WTC11 (cell line): ENCODE measurements at regions not wholly inside any gene's neighbourhood (a gene's known extent, or its start where the extent isn't known, plus 50 kb on each side); places are given as distances from the start of the nearest gene placed in this dataset.

ENCODE experiments used
- ATAC-seq: fragments of 200-7000 bp; cut with Tn5 transposase; 2 replicates; pipeline ENCODE4 v1.10.0; 2021; ENCODE audit warnings: mild to moderate bottlenecking, moderate library complexity
- CTCF ChIA-PET: fragments of 300-600 bp; sonication (Branson Sonifier 250); formaldehyde crosslinking; loops from one replicate; lab custom pipeline; 2021; ENCODE audit warnings: antibody characterized with exemption; lab: Charles Lee
- POLR2A ChIA-PET: fragments of 350-600 bp; sonication (Branson Sonifier 250); formaldehyde crosslinking; loops from one replicate; lab custom pipeline; 2021; ENCODE audit warnings: antibody characterized with exemption; lab: Charles Lee
- DNase-seq: peaks from one replicate; pipeline ENCODE4 v3.0.0; 2021; ENCODE audit warnings: low spot score
- H3K27ac Mint-ChIP-seq: 2 replicates; pipeline ENCODE4 v1.8.0; 2021; ENCODE audit warnings: mixed read lengths
- H3K27me3 Mint-ChIP-seq: 2 replicates; pipeline ENCODE4 v1.8.0; 2021; ENCODE audit warnings: low read depth, mild to moderate bottlenecking, moderate library complexity, mixed read lengths
- H3K36me3 Mint-ChIP-seq: 2 replicates; pipeline ENCODE4 v1.8.0; 2021; ENCODE audit warnings: mixed read lengths
- H3K4me1 Mint-ChIP-seq: 2 replicates; pipeline ENCODE4 v1.8.0; 2022; ENCODE audit warnings: mixed read lengths
- H3K4me3 Mint-ChIP-seq: 2 replicates; pipeline ENCODE4 v1.8.0; 2021; ENCODE audit warnings: mild to moderate bottlenecking, moderate library complexity, mixed read lengths
- H3K9me3 Mint-ChIP-seq: 2 replicates; pipeline ENCODE4 v1.8.0; 2021; ENCODE audit warnings: mixed read lengths
- ARID4B ChIP-seq: sonication (generic); formaldehyde crosslinking; IDR thresholded peaks from 2 replicates; pipeline ENCODE4 v1.8.0; 2023; ENCODE audit warnings: missing genetic modification reagents, mild to moderate bottlenecking, borderline replicate concordance
- ATF1 ChIP-seq: sonication (generic); formaldehyde crosslinking; IDR thresholded peaks from 2 replicates; pipeline ENCODE4 v1.8.1; 2023; ENCODE audit warnings: mild to moderate bottlenecking, moderate library complexity, missing genetic modification reagents
- CDX4 ChIP-seq: fragments of 250-450 bp; sonication (Bioruptor Pico); IDR thresholded peaks from 2 replicates; pipeline ENCODE4 v1.9.0; 2021; ENCODE audit warnings: moderate library complexity, mild to moderate bottlenecking, inconsistent platforms, borderline replicate concordance
- E2F4 ChIP-seq: sonication (generic); formaldehyde crosslinking; IDR thresholded peaks from 2 replicates; pipeline ENCODE4 v1.8.1; 2022; ENCODE audit warnings: low read depth, mild to moderate bottlenecking, moderate library complexity, missing genetic modification reagents, borderline replicate concordance
- HMGXB4 ChIP-seq: sonication (generic); formaldehyde crosslinking; IDR thresholded peaks from 2 replicates; pipeline ENCODE4 v1.8.1; 2023; ENCODE audit warnings: mild to moderate bottlenecking, moderate library complexity, missing genetic modification reagents
- JAZF1 ChIP-seq: fragments of 250-450 bp; sonication (Bioruptor Pico); IDR thresholded peaks from 2 replicates; pipeline ENCODE4 v1.9.0; 2021; ENCODE audit warnings: moderate library complexity, mild to moderate bottlenecking, inconsistent platforms
- JUN ChIP-seq: sonication (generic); formaldehyde crosslinking; IDR thresholded peaks from 2 replicates; pipeline ENCODE4 v1.8.0; 2023; ENCODE audit warnings: mild to moderate bottlenecking, missing genetic modification reagents
- KAT7 ChIP-seq: sonication (generic); formaldehyde crosslinking; IDR thresholded peaks from 2 replicates; pipeline ENCODE4 v1.8.1; 2023; ENCODE audit warnings: missing genetic modification reagents, mild to moderate bottlenecking, borderline replicate concordance
- MXD4 ChIP-seq: fragments of 250-450 bp; sonication (Bioruptor Pico); IDR thresholded peaks from 2 replicates; pipeline ENCODE4 v1.8.0; 2021; ENCODE audit warnings: mild to moderate bottlenecking, moderate library complexity, borderline replicate concordance
- PRRX2 ChIP-seq: fragments of 250-450 bp; sonication (Bioruptor Pico); IDR thresholded peaks from 2 replicates; pipeline ENCODE4 v1.8.0; 2021; ENCODE audit warnings: mild to moderate bottlenecking
- SOX15 ChIP-seq: fragments of 250-450 bp; sonication (Bioruptor Pico); IDR thresholded peaks from 2 replicates; pipeline ENCODE4 v1.9.0; 2021; ENCODE audit warnings: mild to moderate bottlenecking
- TCF7 ChIP-seq: sonication (generic); formaldehyde crosslinking; IDR thresholded peaks from 2 replicates; pipeline ENCODE4 v1.8.0; 2022; ENCODE audit warnings: mild to moderate bottlenecking, low read depth, missing genetic modification reagents, moderate library complexity
- TEAD1 ChIP-seq: sonication (generic); formaldehyde crosslinking; IDR thresholded peaks from 2 replicates; pipeline ENCODE4 v1.8.0; 2022; ENCODE audit warnings: mild to moderate bottlenecking, missing genetic modification reagents
- TEAD4 ChIP-seq: sonication (generic); formaldehyde crosslinking; IDR thresholded peaks from 2 replicates; pipeline ENCODE4 v1.8.0; 2022; ENCODE audit warnings: mild to moderate bottlenecking, missing genetic modification reagents
- USF2 ChIP-seq: sonication (generic); formaldehyde crosslinking; IDR thresholded peaks from 2 replicates; pipeline ENCODE4 v1.8.1; 2023; ENCODE audit warnings: mild to moderate bottlenecking, missing genetic modification reagents, moderate library complexity
- ZBTB21 ChIP-seq: sonication (generic); formaldehyde crosslinking; IDR thresholded peaks from 2 replicates; pipeline ENCODE4 v1.8.1; 2023; ENCODE audit warnings: mild to moderate bottlenecking, missing genetic modification reagents, borderline replicate concordance
- ZNF232 ChIP-seq: sonication (generic); formaldehyde crosslinking; IDR thresholded peaks from 2 replicates; pipeline ENCODE4 v1.8.0; 2022; ENCODE audit warnings: mild to moderate bottlenecking, missing genetic modification reagents
- ZNF416 ChIP-seq: fragments of 250-450 bp; sonication (Bioruptor Pico); IDR thresholded peaks from 2 replicates; pipeline ENCODE4 v1.9.0; 2021; ENCODE audit warnings: mild to moderate bottlenecking, inconsistent platforms
- ZNF532 ChIP-seq: fragments of 250-450 bp; sonication (Bioruptor Pico); IDR thresholded peaks from 2 replicates; pipeline ENCODE4 v1.9.0; 2021; ENCODE audit warnings: mild to moderate bottlenecking, borderline replicate concordance

- CTCF ChIA-PET, result no interaction called here
Observed at GRCh38 chr3:29143151-29143550, 137.7 kb upstream of the RBMS3 start.

More at GRCh38 chr3:29143151-29143550, 137.7 kb upstream of the RBMS3 start:
- TF ChIP-seq PRRX2 (CRISPR knock-in tag) (no peak), CDX4 (CRISPR knock-in tag) (no peak), ZNF532 (CRISPR knock-in tag) (no peak), ZBTB21 (CRISPR knock-in tag) (no peak), SOX15 (CRISPR knock-in tag) (no peak), JAZF1 (CRISPR knock-in tag) (no peak), KAT7 (CRISPR knock-in tag) (no peak), MXD4 (CRISPR knock-in tag) (no peak), JUN (CRISPR knock-in tag) (no peak), HMGXB4 (CRISPR knock-in tag) (no peak), TEAD4 (CRISPR knock-in tag) (no peak), ATF1 (CRISPR knock-in tag) (no peak), ZNF232 (no peak), USF2 (CRISPR knock-in tag) (no peak), ZNF416 (no peak), E2F4 (CRISPR knock-in tag) (no peak), TCF7 (no peak), ARID4B (CRISPR knock-in tag) (no peak), TEAD1 (CRISPR knock-in tag) (no peak)
- TF ChIP-seq, all 79 proteins: peak for 0
- no peak overlapping the region for H3K27ac Mint-ChIP-seq
- DNase-seq (no peak), ATAC-seq (no peak)
- peaks cover 2% of the 10 kb centered on the region; the same call in 1 of the 2 replicates for H3K27me3 Mint-ChIP-seq
- POLR2A ChIA-PET, result no interaction called here
- H3K9me3 Mint-ChIP-seq, result no peaks in the 10 kb centered on the region
- H3K36me3 Mint-ChIP-seq, result no peaks in the 10 kb centered on the region
- peaks cover 20% of the 10 kb centered on the region for H3K4me1 Mint-ChIP-seq
- no peak overlapping the region for H3K4me3 Mint-ChIP-seq
